ENCODE measurements at regions not wholly inside any gene's neighbourhood (a gene's known extent, or its start where the extent isn't known, plus 50 kb on each side); places are given as distances from the start of the nearest gene placed in this dataset.
"Not testable (repeated sequence)": the region's sequence is repeated elsewhere in the genome, so short reads cannot be mapped to it uniquely, and the experiment has no call there.

DNA sequence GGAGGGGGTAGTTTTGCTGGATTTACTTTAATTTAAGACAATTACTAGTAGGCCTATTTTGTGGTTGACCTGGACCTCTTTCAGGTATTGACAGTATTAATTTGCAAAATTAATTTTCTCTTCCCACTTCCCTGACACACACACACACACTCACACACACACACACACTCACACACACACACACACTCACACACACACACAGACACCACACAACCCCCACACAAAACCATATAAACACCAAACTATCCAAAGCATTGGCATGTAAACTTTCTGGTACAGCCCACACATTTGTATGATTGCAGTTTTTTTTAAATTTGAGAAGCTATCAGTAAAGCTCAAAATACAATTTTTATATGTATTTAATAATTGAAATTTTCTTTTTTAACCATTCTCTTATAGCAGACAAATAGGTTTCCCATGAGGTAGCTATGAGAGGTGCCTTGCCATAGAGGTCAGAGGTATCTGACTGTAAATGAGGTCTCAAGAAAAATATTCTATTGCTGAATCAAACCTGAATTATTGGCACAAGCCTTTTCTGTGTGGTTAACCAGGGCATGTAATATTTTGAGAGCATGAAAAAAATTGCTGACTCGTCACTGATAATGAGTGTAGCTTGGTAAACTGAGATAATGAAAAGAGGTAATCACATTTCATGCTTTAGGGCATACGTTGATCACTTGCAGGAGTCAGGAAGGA is 306.5 kb downstream of the GATA3 start:
- Histone ChIP-seq H3K4me1 (peaks cover 0 to 38% (median 24%) of the 10 kb centered on the region in 10 experiments; a peak in 14 of 20 replicates), H3K9me3 (replicated peaks in 1 of 11) (peaks cover 0 to 12% (median 5%) of the 10 kb centered on the region in 11 experiments; a peak in 6 of 22 replicates), H3K27ac (no peak overlapping the region; a peak in 1 of 22 replicates), H3K27me3 (no peaks in the 10 kb centered on the region), H3K4me3 (no peak overlapping the region), H3K36me3 (no peaks in the 10 kb centered on the region), H4K20me1 (no peaks in the 10 kb centered on the region), H3K9ac (no peak overlapping the region), H3K4me2 (peak overlapping the region in 8 of 11 experiments; percentile 5 to 61 (median 46); a peak in 13 of 22 replicates)
- no peak for TF ChIP-seq Cebpa-rat (IDR thresholded peaks at IDR 0.05)

DNA sequence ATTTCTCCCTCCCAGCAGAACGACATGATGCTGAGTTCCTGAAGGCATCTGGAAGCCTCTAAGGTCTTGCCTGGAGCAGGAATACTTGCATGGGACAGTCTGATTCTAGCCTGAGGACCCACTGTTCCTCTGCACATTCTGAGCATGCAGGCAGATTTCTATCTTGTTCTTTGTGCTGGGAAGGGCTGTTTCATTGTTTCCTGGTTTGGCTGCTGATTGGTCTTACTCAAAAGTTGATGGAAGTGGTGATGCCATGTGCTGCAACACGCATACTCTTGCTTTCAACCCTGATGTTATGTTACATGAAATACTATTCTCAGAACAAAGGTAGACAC is 307.0 kb downstream of the GATA3 start:
- Histone ChIP-seq H3K36me3 (no peaks in the 10 kb centered on the region), H3K9ac (no peak overlapping the region), H3K4me3 (no peak overlapping the region), H3K4me1 (peaks cover 0 to 41% (median 24%) of the 10 kb centered on the region in 10 experiments; a peak in 14 of 20 replicates), H3K9me3 (replicated peaks in 1 of 11) (peaks cover 0 to 12% (median 5%) of the 10 kb centered on the region in 11 experiments; a peak in 6 of 22 replicates), H3K27ac (no peak overlapping the region), H4K20me1 (no peaks in the 10 kb centered on the region), H3K4me2 (peak overlapping the region in 7 of 11 experiments; percentile 5 to 61 (median 42); a peak in 11 of 22 replicates), H3K27me3 (no peaks in the 10 kb centered on the region)
- no peak for TF ChIP-seq Cebpa-rat (IDR thresholded peaks at IDR 0.05)

DNA sequence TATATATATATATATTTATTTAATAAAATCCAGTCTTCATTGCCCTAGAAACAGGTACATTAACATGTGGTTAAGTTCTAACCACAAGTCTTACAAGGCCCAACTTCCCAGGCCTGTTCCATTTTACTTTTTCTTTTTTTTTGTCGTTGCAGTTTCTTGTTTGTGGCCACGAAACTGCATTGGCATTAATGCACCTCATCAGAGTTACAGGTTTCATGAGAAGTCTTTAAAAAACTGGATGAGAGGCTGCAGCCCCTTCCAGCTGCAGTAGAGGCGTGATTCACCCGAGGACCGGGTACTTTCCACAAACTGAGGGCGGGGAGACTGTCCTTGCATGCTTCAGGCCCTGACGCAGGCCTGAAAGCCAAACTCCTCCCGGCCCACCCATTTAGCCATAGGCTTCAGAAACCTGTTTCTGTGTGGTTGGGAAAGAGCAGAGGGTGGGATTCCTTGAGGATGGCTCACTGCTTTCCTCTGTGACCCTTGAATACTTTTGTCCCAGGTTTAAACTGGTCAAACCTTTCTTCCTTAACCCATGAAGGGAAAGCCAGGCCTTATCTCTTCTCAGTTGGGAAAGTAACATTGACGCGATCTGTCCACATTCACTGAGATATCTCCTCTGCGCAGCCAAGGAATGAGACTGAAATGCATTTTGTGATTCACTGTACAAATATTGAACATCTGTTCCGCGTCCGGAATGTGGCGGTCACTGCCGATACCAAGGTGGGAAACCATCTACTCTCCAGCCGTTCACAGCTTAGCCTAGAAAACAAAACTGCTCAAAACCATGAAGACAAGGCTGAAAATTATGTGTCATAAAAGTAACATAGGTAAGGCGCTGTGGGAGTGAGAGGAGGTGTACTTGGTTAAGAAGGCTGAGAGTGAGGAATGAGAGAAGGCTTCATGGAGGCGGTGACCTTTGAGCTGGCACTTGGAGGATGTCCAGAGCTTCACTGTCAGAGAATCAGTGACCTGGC is 311.7 kb downstream of the GATA3 start:
- H3K4me3 ChIP-seq, result no peak overlapping the region

DNA sequence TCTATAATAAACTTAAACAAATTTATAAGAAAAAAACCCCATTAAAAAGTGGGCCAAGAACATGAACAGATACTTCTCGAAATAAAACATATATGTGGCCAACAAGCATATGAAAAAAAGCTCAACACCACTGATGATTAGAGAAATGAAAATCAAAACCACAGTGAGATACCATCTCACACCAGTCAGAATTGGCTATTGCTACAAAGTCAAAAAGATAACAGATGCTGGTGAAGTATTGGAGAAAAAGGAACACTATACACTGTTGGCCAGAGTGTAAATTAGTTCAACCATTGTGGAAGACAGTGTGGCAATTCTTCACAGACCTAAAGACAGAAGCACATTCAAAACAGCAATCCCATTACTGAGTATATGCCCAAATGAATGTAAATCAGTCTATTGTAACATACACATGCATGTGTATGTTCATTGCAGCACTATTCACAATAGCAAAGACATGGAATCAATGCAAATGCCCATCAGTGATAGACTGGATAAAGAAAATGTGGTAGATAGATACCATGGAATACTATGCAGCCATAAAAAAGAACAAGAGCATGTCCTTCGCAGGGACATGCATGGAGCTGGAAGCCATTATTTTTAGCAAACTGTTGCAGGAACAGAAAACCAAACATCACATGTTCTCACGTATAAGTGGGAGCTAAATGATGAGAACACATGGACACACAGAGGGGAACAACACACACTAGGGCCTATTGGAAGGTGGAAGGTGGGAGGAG is 313.4 kb downstream of the GATA3 start:
- H3K9ac ChIP-seq, H4K20me1 ChIP-seq, H3K27me3 ChIP-seq, H3K4me2 ChIP-seq, H3K36me3 ChIP-seq, H3K27ac ChIP-seq, H3K4me3 ChIP-seq: not testable (repeated sequence)
- H3K9me3 ChIP-seq (replicated peaks in 1 of 11), result peaks cover 0 to 17% (median 5%) of the 10 kb centered on the region in 11 experiments; a peak in 8 of 22 replicates
- peaks cover 7 to 47% (median 31%) of the 10 kb centered on the region in 10 experiments; a peak in 19 of 20 replicates for H3K4me1 ChIP-seq

More for the DNA sequence above, 311.7 kb downstream of the GATA3 start:
- no peaks in the 10 kb centered on the region for H3K36me3 ChIP-seq
- peaks cover 0 to 9% (median 5%) of the 10 kb centered on the region in 11 experiments; a peak in 8 of 22 replicates for H3K9me3 ChIP-seq (replicated peaks in 1 of 11)
- TF ChIP-seq Cebpa-rat (IDR thresholded peaks at IDR 0.05), result no peak
- H3K27ac ChIP-seq, result no peak overlapping the region
- H4K20me1 ChIP-seq, result no peaks in the 10 kb centered on the region
- H3K9ac ChIP-seq, result no peak overlapping the region
- H3K4me1 ChIP-seq, result peaks cover 7 to 50% (median 30%) of the 10 kb centered on the region in 10 experiments; a peak in 19 of 20 replicates
- peak overlapping the region in 4 of 11 experiments; percentile 17 to 54 (median 30); a peak in 4 of 22 replicates for H3K4me2 ChIP-seq
- H3K27me3 ChIP-seq, result no peaks in the 10 kb centered on the region

DNA sequence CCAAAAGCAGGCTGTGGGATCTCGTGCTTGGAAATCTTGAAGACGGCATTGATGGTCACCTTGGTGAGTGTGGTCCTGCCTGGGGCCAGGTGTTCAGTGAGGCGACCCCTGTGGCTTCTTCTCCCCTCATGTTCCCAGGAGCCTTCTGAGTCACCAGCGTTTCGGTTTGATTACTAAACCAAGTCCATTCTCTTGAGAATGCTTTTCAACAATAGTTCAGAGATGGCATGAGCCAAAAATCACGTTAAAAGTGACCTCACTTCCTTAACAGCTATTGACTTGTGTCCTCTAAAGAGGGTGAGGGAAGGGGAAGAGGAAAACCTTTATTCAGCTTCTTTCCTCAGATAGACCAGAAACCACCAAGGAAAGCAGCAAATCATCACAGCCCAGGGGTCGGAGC is 315.2 kb downstream of the GATA3 start:
- Histone ChIP-seq H3K4me1 (peaks cover 7 to 39% (median 25%) of the 10 kb centered on the region in 10 experiments; a peak in 19 of 20 replicates), H3K4me3 (no peak overlapping the region), H4K20me1 (no peaks in the 10 kb centered on the region), H3K36me3 (no peaks in the 10 kb centered on the region), H3K4me2 (peak overlapping the region; percentile 31 to 94 (median 72); a peak in 21 of 22 replicates), H3K9me3 (replicated peaks in 1 of 11) (peaks cover 0 to 17% (median 5%) of the 10 kb centered on the region in 11 experiments; a peak in 8 of 22 replicates), H3K9ac (peak overlapping the region in 4 of 11 experiments; percentile 30 to 60 (median 47); a peak in 5 of 22 replicates), H3K27me3 (no peaks in the 10 kb centered on the region), H3K27ac (peak overlapping the region in 5 of 11 experiments; percentile 27 to 84 (median 72); a peak in 9 of 22 replicates)
- peak in 2 of 11 experiments; percentile 41 to 66; a peak in 1 of 22 replicates for TF ChIP-seq Cebpa-rat (IDR thresholded peaks at IDR 0.05)

DNA sequence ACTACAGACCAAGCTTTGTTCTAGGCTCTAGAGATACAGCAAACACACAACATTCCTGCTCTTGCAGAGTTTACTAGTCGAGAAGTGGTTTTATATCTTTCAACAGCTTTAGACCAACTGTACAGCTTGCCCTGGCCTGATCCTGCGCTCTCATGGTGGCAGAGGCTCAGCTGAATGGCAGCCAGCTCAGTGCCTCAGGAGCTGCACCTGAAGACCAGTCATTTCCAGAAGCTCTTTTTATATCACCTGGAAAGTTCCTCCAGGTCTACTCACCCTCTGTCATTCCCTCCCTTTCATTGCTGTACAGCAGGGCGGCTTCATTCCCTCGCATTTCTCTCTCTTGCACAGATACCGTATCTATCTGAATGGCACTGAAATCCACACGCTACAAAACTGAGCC is 319.8 kb downstream of the GATA3 start:
- Histone ChIP-seq H4K20me1 (no peaks in the 10 kb centered on the region), H3K9me3 (replicated peaks in 1 of 11) (0 out of 22 replicates have a peak, but pooled peaks cover 0 to 11% (median 0%) of the 10 kb centered on the region in 11 experiments), H3K9ac (no peak overlapping the region), H3K4me2 (no peak overlapping the region), H3K4me1 (peaks cover 7 to 44% (median 27%) of the 10 kb centered on the region in 10 experiments; a peak in 19 of 20 replicates), H3K36me3 (no peaks in the 10 kb centered on the region), H3K27ac (no peak overlapping the region), H3K4me3 (no peak overlapping the region), H3K27me3 (no peaks in the 10 kb centered on the region)
- no peak for TF ChIP-seq Cebpa-rat (IDR thresholded peaks at IDR 0.05)

DNA sequence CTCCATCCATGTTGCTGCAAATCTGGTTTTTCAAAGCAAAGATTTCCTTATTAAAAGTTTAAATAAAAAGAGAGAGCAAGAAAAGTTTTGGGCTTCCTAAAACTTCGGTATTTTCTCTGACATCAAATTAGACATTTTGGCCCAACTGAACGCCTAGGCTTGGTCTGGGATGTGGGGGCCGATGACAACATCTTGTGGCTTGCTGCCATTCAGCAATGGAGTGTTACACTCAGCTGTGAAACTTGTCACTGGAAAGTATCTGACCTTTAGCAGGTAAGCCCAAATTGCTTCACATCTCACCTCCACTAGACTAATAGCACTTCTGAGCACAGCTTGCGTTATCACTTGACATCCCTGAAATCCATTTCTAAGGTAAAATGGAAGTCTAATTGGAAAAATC is 320.6 kb downstream of the GATA3 start:
- Histone ChIP-seq H3K27ac (no peak overlapping the region), H3K4me1 (peaks cover 0 to 42% (median 22%) of the 10 kb centered on the region in 10 experiments; a peak in 18 of 20 replicates), H3K9me3 (replicated peaks in 1 of 11) (0 out of 22 replicates have a peak, but pooled peaks cover 0 to 11% (median 0%) of the 10 kb centered on the region in 11 experiments), H3K4me3 (no peak overlapping the region), H3K36me3 (no peaks in the 10 kb centered on the region), H3K9ac (no peak overlapping the region), H4K20me1 (no peaks in the 10 kb centered on the region), H3K27me3 (no peaks in the 10 kb centered on the region), H3K4me2 (no peak overlapping the region)
- TF ChIP-seq Cebpa-rat (IDR thresholded peaks at IDR 0.05), result no peak

DNA sequence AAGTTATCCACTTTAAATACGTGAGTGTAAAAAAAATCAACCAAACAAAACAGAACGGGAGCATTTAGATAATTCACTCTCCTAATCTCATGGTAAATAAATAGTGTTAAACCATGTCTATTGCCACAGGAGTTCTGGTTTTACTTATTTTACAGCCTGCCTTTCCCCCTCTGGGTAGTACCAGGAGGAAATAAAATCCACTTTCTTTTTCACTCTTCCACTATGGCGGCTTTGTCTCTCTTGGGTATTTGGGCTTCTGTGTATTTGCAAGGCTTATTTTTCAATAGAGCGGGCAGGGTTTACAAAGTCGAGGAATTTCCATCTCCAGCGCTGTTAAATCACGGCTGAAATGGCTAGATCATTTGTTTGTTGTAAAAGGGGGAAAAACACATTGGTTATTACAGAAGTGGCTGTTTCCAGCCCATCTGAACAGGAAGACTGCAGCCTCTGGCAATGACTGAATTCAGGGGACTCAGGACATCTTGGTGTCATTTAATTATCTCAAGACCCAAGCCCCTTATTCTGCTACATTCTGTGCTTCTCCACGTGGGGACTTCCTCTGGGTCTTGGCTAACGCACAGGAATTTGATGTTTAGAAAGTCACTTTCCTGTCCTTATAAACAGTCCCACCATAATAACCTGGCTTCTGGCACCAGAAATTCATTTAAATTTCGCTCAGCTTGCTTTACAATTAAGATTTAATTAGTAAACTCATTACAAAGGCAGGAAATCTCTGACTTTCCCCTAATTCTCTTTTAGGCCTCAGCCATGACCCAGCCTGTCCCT is 323.9 kb downstream of the GATA3 start:
- TF ChIP-seq Cebpa-rat (IDR thresholded peaks at IDR 0.05), result no peak
- H3K9ac ChIP-seq, result no peak overlapping the region

More for the DNA sequence above, 323.9 kb downstream of the GATA3 start:
- Histone ChIP-seq H3K4me1 (peaks cover 0 to 31% (median 18%) of the 10 kb centered on the region in 10 experiments; a peak in 14 of 20 replicates), H3K4me3 (no peak overlapping the region), H3K9me3 (replicated peaks in 1 of 11) (no peaks in the 10 kb centered on the region), H3K27me3 (no peaks in the 10 kb centered on the region), H4K20me1 (no peaks in the 10 kb centered on the region), H3K27ac (no peak overlapping the region), H3K4me2 (peak overlapping the region in 5 of 11 experiments; percentile 4 to 39 (median 32); a peak in 9 of 22 replicates), H3K36me3 (no peaks in the 10 kb centered on the region)
